ENCODE measurements at regions not wholly inside any gene's neighbourhood (a gene's known extent, or its start where the extent isn't known, plus 50 kb on each side); places are given as distances from the start of the nearest gene placed in this dataset.
"Not testable (repeated sequence)": the region's sequence is repeated elsewhere in the genome, so short reads cannot be mapped to it uniquely, and the experiment has no call there.

DNA sequence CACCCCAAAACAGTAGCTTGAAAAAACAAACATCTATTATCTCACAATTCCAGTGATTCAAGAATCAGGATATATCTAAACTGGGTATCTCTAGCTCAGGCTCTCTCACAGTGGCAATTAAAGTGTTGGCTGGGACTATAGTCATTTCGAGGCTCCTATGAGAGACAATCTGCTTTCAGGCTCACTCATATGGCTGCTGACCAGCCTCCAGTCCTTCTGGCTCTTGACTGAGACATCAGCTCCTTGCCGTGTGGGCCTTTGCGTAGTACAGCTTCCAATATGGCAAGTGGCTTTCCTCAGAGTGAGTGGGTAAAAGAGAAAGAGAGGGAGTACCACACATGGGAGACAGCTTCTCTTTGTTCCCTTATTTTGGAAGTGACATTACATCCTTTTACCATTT lies 327.2 kb downstream of the CENPW start:
- DNase-seq (ENCODE audit: low spot score), result no peak
- TF ChIP-seq, protein P1, sequence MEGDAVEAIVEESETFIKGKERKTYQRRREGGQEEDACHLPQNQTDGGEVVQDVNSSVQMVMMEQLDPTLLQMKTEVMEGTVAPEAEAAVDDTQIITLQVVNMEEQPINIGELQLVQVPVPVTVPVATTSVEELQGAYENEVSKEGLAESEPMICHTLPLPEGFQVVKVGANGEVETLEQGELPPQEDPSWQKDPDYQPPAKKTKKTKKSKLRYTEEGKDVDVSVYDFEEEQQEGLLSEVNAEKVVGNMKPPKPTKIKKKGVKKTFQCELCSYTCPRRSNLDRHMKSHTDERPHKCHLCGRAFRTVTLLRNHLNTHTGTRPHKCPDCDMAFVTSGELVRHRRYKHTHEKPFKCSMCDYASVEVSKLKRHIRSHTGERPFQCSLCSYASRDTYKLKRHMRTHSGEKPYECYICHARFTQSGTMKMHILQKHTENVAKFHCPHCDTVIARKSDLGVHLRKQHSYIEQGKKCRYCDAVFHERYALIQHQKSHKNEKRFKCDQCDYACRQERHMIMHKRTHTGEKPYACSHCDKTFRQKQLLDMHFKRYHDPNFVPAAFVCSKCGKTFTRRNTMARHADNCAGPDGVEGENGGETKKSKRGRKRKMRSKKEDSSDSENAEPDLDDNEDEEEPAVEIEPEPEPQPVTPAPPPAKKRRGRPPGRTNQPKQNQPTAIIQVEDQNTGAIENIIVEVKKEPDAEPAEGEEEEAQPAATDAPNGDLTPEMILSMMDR (IDR thresholded peaks at IDR 0.05; ENCODE audit: extremely low read depth, insufficient read depth, missing control alignments), result no peak
- in situ Hi-C loops (cut with MboI; ENCODE audit: low pct_unique_long_range_greater_than_20kb, low sequenced_read_pairs, unreplicated experiment), result loop anchor here (25.0 kb wide), 1 partner anchor 480 kb away; no protein-coding TSS in a partner anchor

DNA sequence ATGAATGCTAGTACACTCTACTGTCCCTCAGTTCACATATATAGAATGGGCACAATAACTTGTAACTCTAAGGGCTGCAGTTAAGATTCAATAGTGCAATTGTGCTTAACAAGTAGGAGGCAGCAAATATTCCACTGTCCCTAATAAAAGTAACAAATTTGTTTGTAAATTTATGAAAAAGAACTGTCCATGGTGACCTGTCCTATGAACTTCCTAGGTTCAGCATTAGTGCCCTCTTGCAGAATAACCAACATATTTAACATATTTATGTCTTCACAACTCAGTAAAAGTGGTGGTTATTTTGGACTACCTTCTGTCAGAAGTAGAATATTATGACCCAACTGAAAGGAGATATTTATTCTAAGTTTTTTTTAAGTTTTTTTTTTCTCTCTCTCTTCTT lies 327.8 kb downstream of the CENPW start:
- TF ChIP-seq, protein P1 (IDR thresholded peaks at IDR 0.05; ENCODE audit: extremely low read depth, insufficient read depth, missing control alignments), result no peak
- DNase-seq (ENCODE audit: low spot score), result no peak
- in situ Hi-C loops (cut with MboI; ENCODE audit: low pct_unique_long_range_greater_than_20kb, low sequenced_read_pairs, unreplicated experiment), result loop anchor here (25.0 kb wide), 1 partner anchor 480 kb away; no protein-coding TSS in a partner anchor

DNA sequence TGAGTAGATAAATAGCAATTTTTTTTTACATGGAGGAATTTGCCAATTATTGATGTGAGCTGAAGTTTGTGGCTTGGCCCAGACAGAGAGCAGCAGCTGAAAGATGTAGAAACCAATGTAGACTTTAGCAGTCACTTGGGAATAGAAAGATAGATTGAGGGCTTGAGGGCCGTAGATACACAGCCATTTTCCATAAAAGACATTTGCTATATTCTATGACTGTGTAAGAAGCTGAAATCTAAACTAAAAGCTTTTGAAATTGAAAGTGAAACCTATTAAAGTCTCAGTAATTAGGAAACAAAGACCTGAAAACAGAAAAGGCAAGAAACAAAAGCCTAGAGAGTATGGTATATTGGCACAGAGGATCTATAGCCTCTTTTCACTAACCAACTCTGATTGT lies 332.7 kb downstream of the CENPW start:
- in situ Hi-C loops (cut with MboI; ENCODE audit: low pct_unique_long_range_greater_than_20kb, low sequenced_read_pairs, unreplicated experiment), result loop anchor here (25.0 kb wide), 1 partner anchor 485 kb away; no protein-coding TSS in a partner anchor
- TF ChIP-seq, protein P1 (IDR thresholded peaks at IDR 0.05; ENCODE audit: extremely low read depth, insufficient read depth, missing control alignments), result no peak
- peak; percentile 25 for DNase-seq (ENCODE audit: low spot score)

DNA sequence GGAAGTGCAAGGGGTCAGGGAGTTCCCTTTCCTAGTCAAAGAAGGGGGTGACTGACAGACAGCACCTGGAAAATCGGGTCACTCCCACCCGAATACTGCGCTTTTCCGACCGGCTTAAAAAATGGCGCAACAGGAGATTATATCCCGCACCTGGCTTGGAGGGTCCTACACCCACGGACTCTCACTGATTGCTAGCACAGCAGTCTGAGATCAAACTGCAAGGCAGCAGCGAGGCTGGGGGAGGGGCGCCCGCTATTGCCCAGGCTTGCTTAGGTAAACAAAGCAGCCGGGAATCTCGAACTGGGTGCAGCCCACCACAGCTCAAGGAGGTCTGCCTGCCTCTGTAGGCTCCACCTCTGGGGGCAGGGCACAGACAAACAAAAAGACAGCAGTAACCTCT lies 333.8 kb downstream of the CENPW start:
- in situ Hi-C loops (cut with MboI; ENCODE audit: low pct_unique_long_range_greater_than_20kb, low sequenced_read_pairs, unreplicated experiment), result loop anchor here (25.0 kb wide), 1 partner anchor 486 kb away; no protein-coding TSS in a partner anchor
- DNase-seq (ENCODE audit: low spot score), result not testable (repeated sequence)

DNA sequence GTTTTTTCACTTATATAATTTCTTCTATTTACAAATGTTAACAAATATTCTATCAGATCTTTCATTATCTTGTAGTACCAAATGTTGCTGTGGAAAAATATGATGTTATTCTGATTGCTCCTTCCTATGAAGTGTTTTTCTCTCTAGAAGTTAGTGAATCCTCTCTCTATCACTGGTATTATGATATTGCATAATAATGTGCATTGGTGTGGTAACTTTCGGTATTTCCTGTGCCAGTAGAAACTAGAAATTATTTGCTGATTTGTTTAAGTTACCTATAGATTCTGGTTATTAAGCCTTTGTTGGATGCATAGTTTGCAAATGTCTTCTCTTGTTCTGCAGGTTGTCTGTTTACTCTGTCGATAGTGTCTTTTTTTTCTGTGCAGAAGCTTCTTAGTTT lies 342.5 kb downstream of the CENPW start:
- in situ Hi-C loops (cut with MboI; ENCODE audit: low pct_unique_long_range_greater_than_20kb, low sequenced_read_pairs, unreplicated experiment), result no loop called here
- TF ChIP-seq, protein P1 (IDR thresholded peaks at IDR 0.05; ENCODE audit: extremely low read depth, insufficient read depth, missing control alignments), result no peak
- DNase-seq (ENCODE audit: low spot score), result no peak

DNA sequence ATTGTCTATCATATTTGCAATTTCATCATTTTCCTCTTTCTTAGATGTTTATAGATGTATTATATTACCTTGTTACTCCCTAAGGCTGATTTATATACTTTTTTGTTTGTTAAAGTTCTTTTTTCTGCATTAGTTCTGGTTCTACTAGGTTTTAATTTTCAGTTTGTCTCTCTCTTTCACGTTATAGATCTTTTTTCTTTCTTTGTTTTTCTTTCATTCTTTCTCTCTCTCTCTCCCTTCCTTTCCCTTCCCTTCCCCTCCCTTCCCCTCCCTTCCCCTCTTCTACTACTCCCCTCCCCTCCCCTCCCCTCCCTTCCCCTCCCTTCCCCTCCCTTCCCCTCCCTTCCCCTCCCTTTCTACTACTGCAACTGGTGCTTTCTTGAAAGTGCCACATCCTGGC lies 345.3 kb downstream of the CENPW start:
- no peak for DNase-seq (ENCODE audit: low spot score)
- in situ Hi-C loops (cut with MboI; ENCODE audit: low pct_unique_long_range_greater_than_20kb, low sequenced_read_pairs, unreplicated experiment), result no loop called here
- TF ChIP-seq, protein P1 (IDR thresholded peaks at IDR 0.05; ENCODE audit: extremely low read depth, insufficient read depth, missing control alignments), result no peak

DNA sequence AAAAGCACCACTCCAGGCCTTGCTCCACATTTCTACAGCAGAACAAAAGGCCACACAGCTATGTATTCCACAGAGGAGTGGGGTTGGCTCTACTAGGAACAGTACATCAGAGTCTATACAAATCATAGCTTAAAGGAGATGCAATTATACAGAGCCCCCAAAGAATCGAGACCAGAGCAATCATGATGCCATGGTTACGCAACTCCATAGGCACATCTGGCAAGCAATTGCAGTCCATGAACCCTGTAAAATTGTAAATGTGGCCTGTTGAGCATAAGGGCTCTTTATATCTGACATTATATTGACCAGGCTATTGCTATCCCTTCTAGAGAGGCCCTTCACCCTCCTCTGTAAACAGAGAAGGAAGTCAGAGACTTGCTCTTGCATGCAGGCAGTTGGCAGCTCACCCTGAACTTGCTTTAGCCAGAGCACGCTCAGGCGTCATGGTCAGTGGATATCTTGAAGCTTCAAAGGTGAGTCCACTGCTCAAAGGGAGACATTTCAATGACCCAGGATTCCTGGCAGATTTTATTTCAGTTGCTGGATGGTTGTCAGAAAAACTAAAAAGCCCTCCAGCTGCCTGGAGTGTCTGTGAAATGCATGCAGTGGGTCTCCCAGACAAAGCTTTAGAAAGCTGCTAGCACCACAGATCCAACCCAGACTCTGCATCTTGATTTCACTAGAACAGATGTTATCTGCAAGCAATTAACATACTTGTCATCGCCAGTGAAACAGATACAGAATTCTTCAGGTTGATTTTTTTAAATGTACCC lies 357.2 kb downstream of the CENPW start:
- TF ChIP-seq, protein P1 (IDR thresholded peaks at IDR 0.05; ENCODE audit: extremely low read depth, insufficient read depth, missing control alignments), result no peak
- in situ Hi-C loops (cut with MboI; ENCODE audit: low pct_unique_long_range_greater_than_20kb, low sequenced_read_pairs, unreplicated experiment), result no loop called here
- DNase-seq (ENCODE audit: low spot score), result no peak

Data from GM13977 (cell line).